SH-SY5Y (cell line): ENCODE measurements at regions not wholly inside any gene's neighbourhood (a gene's known extent, or its start where the extent isn't known, plus 50 kb on each side); places are given as distances from the start of the nearest gene placed in this dataset.

Experiments
- GATA2 ChIP-seq: IDR thresholded peaks from 2 replicates; pipeline ENCODE4 v1.6.1; 2011; ENCODE audit warnings: mild to moderate bottlenecking, low read depth, low read length
- GATA3 ChIP-seq: IDR thresholded peaks from 2 replicates; pipeline ENCODE4 v1.6.1; 2011; ENCODE audit warnings: low read depth, mild to moderate bottlenecking, low read length, moderate library complexity

- TF ChIP-seq GATA3 (no peak), GATA2 (no peak)
Observed at GRCh38 chr10:29176845-29177832, 111.7 kb upstream of the LYZL1 start.
